Ovary (tissue), 3 donors: ENCODE measurements at regions not wholly inside any gene's neighbourhood (a gene's known extent, or its start where the extent isn't known, plus 50 kb on each side); places are given as distances from the start of the nearest gene placed in this dataset.
"Not testable (repeated sequence)": the region's sequence is repeated elsewhere in the genome, so short reads cannot be mapped to it uniquely, and the experiment has no call there.

ENCODE experiments used
- CTCF ChIP-seq, 3 donors: fragments of 450-650 bp in 2 of 3; fragments of 200-600 bp in 1 of 3; IDR thresholded peaks; one replicate each; pipeline versions ENCODE4 v1.5.1 to v1.8.0; 2016 to 2022; ENCODE audit warnings: antibody characterized with exemption in 3 of 3, mild to moderate bottlenecking in 1 of 3
- EP300 ChIP-seq: sonication (generic); formaldehyde crosslinking; IDR thresholded peaks from one replicate; pipeline ENCODE4 v1.6.1; 2017; ENCODE audit warnings: antibody characterized with exemption
- POLR2A ChIP-seq: fragments of 450-650 bp; IDR thresholded peaks from one replicate; pipeline ENCODE4 v1.6.1; 2017; ENCODE audit warnings: antibody characterized with exemption, mild to moderate bottlenecking, moderate library complexity
- donor health status: DM: no; HTN: no; CAD: no.

- TF ChIP-seq POLR2A; CTCF (IDR thresholded peaks at IDR 0.05); EP300: not testable (repeated sequence)
Measured at GRCh38 chr3:8074740-8075139, 426.9 kb upstream of the LMCD1 start.
